Spleen (tissue), 11 donors: ENCODE measurements at regions not wholly inside any gene's neighbourhood (a gene's known extent, or its start where the extent isn't known, plus 50 kb on each side); places are given as distances from the start of the nearest gene placed in this dataset.

ENCODE experiments used
- DNase-seq: peaks from one replicate; pipeline ENCODE4 v3.0.0-alpha.2; 2020
- H3K27ac ChIP-seq, 8 donors: fragments of 200-600 bp; sonication (generic) in 7 of 8; 1 replicate in 4 of 8; 2 replicates in 4 of 8; pipeline versions ENCODE4 v1.5.0 to v1.8.0; 2016 to 2021; ENCODE audit warnings: inconsistent platforms in 4 of 8, mild to moderate bottlenecking in 4 of 8, moderate library complexity in 1 of 8
- H3K27me3 ChIP-seq, 7 donors: fragments of 200-600 bp; sonication (generic) in 6 of 7; replicated peaks in 1 of 7; 1 replicate in 4 of 7; 2 replicates in 3 of 7; pipeline versions ENCODE4 v1.5.0 to v1.8.0; 2016 to 2021; ENCODE audit warnings: inconsistent platforms in 3 of 7, mild to moderate bottlenecking in 1 of 7
- H3K36me3 ChIP-seq, 6 donors: fragments of 200-600 bp; sonication (generic) in 5 of 6; 1 replicate in 4 of 6; 2 replicates in 2 of 6; pipeline versions ENCODE4 v1.5.0 to v1.8.0; 2016 to 2021; ENCODE audit warnings: inconsistent platforms in 2 of 6
- H3K4me1 ChIP-seq, 6 donors: fragments of 200-600 bp; sonication (generic) in 5 of 6; 1 replicate in 3 of 6; 2 replicates in 3 of 6; pipeline versions ENCODE4 v1.5.0 to v1.8.0; 2016 to 2021; ENCODE audit warnings: inconsistent platforms in 3 of 6
- H3K4me3 ChIP-seq, 8 donors: fragments of 200-600 bp; sonication (generic) in 7 of 8; 1 replicate in 4 of 8; 2 replicates in 4 of 8; pipeline versions ENCODE4 v1.5.0 to v1.8.0; 2016 to 2021; ENCODE audit warnings: inconsistent platforms in 4 of 8, mild to moderate bottlenecking in 4 of 8, moderate library complexity in 2 of 8
- H3K9me3 ChIP-seq, 8 donors: fragments of 200-600 bp; sonication (generic) in 7 of 8; 1 replicate in 4 of 8; 2 replicates in 4 of 8; pipeline versions ENCODE4 v1.5.0 to v1.8.0; 2016 to 2021; ENCODE audit warnings: inconsistent platforms in 4 of 8
- CTCF ChIP-seq, 11 experiments: fragments of 200-600 bp in 7 of 11; fragments of 450-650 bp in 4 of 11; sonication (generic) in 4 of 11; IDR thresholded peaks in 8 of 11; conservative IDR thresholded peaks in 3 of 11; 1 replicate in 7 of 11; 2 replicates in 4 of 11; pipeline versions ENCODE4 v1.4.0 to v1.8.0; 2016 to 2021; ENCODE audit warnings: antibody characterized with exemption in 11 of 11, inconsistent platforms in 4 of 11, mild to moderate bottlenecking in 1 of 11
- POLR2A ChIP-seq, 3 donors: fragments of 450-650 bp; IDR thresholded peaks; one replicate each; pipeline ENCODE4 v1.5.1; 2017; ENCODE audit warnings: antibody characterized with exemption in 3 of 3, mild to moderate bottlenecking in 1 of 3
- POLR2AphosphoS5 ChIP-seq, 3 donors: sonication (generic); formaldehyde crosslinking; IDR thresholded peaks; one replicate each; pipeline ENCODE4 v1.5.1; 2017; ENCODE audit warnings: antibody characterized with exemption in 3 of 3
- WGBS, 5 donors: extraction: QIAGEN DNeasy Blood & Tissue Kit in 3 of 5; methylation state at CpG; one replicate each; pipeline versions ENCODE4 v1.1.5 to v1.1.7; 2013 to 2018; 5-methylcytosine and 5-hydroxymethylcytosine counted together
- intact Hi-C: fragments of 100-400 bp; cut with DNase I; formaldehyde crosslinking; loops from one replicate; pipeline ENCODE4 v1.15.0; 2023; ENCODE audit warnings: low total_unique reads
- donor health status: healthy with polysubstance abuse.
- donor health status: DM: no; HTN: no; CAD: no; lungs with moderate emphysema.
- donor health status: DM: no; HTN: no; CAD: no.
- donor health status: Bipolar disorder and iron deficiency.
- donor health status: healthy.
- donor health status: DM: no; HTN: no; CAD: no.
- donor health status: DM: yes; HTN: yes; CAD: no.

DNA sequence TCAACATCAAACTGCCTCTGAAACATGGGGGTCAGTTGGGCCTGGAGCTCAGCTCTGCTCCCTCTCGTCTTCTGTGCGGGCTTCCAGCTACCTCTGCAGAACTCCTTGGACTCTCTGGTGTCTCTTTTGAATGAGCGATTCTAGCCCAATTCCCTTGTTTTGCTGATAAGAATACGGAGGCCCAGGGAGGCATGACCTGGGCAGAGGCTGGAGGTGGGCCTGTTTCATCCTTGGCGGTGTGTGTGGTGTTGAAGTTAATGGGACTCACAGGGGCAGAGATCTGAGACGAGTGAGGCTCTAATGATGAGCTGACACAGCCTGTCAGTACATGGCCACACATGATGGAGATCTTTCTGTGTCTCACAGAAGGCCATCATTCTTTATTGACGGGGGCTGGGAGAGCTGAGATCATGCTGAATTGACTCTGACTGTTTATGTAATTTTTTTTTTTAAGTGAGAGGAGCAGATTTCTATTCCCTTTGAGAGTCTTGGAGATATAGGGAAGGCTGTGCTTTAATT lies 134.5 kb downstream of the URB2 start:
- Histone ChIP-seq H3K9me3 (peaks cover 0 to 19% (median 12%) of the 10 kb centered on the region in 8 donors), H3K4me3 (no peak overlapping the region), H3K27me3 (no peaks in the 10 kb centered on the region), H3K36me3 (no peaks in the 10 kb centered on the region), H3K27ac (no peak overlapping the region), H3K4me1 (no peaks in the 10 kb centered on the region)
- 85 to 90% (median 90%) methylated on average over 7 of the region's 7 CpGs for WGBS, 5 donors
- intact Hi-C loops, result no loop called here
- no peak for DNase-seq
- TF ChIP-seq POLR2A (IDR thresholded peaks at IDR 0.05), result no peak
- TF ChIP-seq POLR2AphosphoS5 (IDR thresholded peaks at IDR 0.05), result no peak
- TF ChIP-seq CTCF (IDR thresholded peaks at IDR 0.05 in 8 of 11, conservative IDR thresholded peaks at IDR 0.05 in 3 of 11), result no peak

- intact Hi-C loops, result no loop called here
- H3K27ac ChIP-seq, result no peak overlapping the region
- no peak overlapping the region for H3K4me3 ChIP-seq
- WGBS, 5 donors, result 78 to 88% (median 84%) methylated on average over 5 of the region's 5 CpGs
- H3K27me3 ChIP-seq, result peaks cover 0 to 13% (median 0%) of the 10 kb centered on the region in 7 donors
- H3K4me1 ChIP-seq, result no peaks in the 10 kb centered on the region
- no peak for TF ChIP-seq POLR2A (IDR thresholded peaks at IDR 0.05)
- no peak for TF ChIP-seq CTCF (IDR thresholded peaks at IDR 0.05 in 8 of 11, conservative IDR thresholded peaks at IDR 0.05 in 3 of 11)
- TF ChIP-seq POLR2AphosphoS5 (IDR thresholded peaks at IDR 0.05), result no peak
- DNase-seq, result no peak
- H3K9me3 ChIP-seq, result peaks cover 0 to 2% (median 0%) of the 10 kb centered on the region in 8 donors
- H3K36me3 ChIP-seq, result no peaks in the 10 kb centered on the region
Measured at GRCh38 chr1:229762891-229763290, 136.8 kb downstream of the URB2 start.

GRCh38 chr1:229768232-229768631 lies 142.2 kb downstream of the URB2 start:
- WGBS, 5 donors, result 77 to 88% (median 82%) methylated on average over 5 of the region's 5 CpGs
- no peaks in the 10 kb centered on the region for H3K36me3 ChIP-seq
- peaks cover 0 to 23% (median 0%) of the 10 kb centered on the region in 7 donors for H3K27me3 ChIP-seq
- no peak overlapping the region for H3K27ac ChIP-seq
- TF ChIP-seq CTCF (IDR thresholded peaks at IDR 0.05 in 8 of 11, conservative IDR thresholded peaks at IDR 0.05 in 3 of 11), result no peak
- no peak for TF ChIP-seq POLR2A (IDR thresholded peaks at IDR 0.05)
- TF ChIP-seq POLR2AphosphoS5 (IDR thresholded peaks at IDR 0.05), result no peak
- H3K9me3 ChIP-seq, result no peaks in the 10 kb centered on the region
- intact Hi-C loops, result no loop called here
- H3K4me1 ChIP-seq, result no peaks in the 10 kb centered on the region
- DNase-seq, result no peak
- no peak overlapping the region for H3K4me3 ChIP-seq

GRCh38 chr1:229769006-229769405 lies 143.0 kb downstream of the URB2 start:
- H3K9me3 ChIP-seq, result no peaks in the 10 kb centered on the region
- 77 to 95% (median 85%) methylated on average over 3 of the region's 3 CpGs for WGBS, 5 donors
- no peak for DNase-seq
- no peaks in the 10 kb centered on the region for H3K36me3 ChIP-seq
- no peaks in the 10 kb centered on the region for H3K4me1 ChIP-seq
- H3K27ac ChIP-seq, result no peak overlapping the region
- intact Hi-C loops, result no loop called here
- H3K4me3 ChIP-seq, result no peak overlapping the region
- peaks cover 0 to 23% (median 0%) of the 10 kb centered on the region in 7 donors for H3K27me3 ChIP-seq
- TF ChIP-seq CTCF (IDR thresholded peaks at IDR 0.05 in 8 of 11, conservative IDR thresholded peaks at IDR 0.05 in 3 of 11), result no peak
- TF ChIP-seq POLR2A (IDR thresholded peaks at IDR 0.05), result no peak
- no peak for TF ChIP-seq POLR2AphosphoS5 (IDR thresholded peaks at IDR 0.05)
